GM12872 (cell line): ENCODE measurements at regions not wholly inside any gene's neighbourhood (a gene's known extent, or its start where the extent isn't known, plus 50 kb on each side); places are given as distances from the start of the nearest gene placed in this dataset.

ENCODE experiments used
- CTCF ChIP-seq: IDR thresholded peaks from 3 replicates; pipeline ENCODE4 v1.5.1; 2011; ENCODE audit warnings: low read depth, mild to moderate bottlenecking, low read length, moderate library complexity; ENCODE audit not compliant: insufficient read depth

GRCh38 chr7:72481934-72482333 lies 69.8 kb upstream of the CALN1 start:
- TF ChIP-seq CTCF, result no peak

DNA sequence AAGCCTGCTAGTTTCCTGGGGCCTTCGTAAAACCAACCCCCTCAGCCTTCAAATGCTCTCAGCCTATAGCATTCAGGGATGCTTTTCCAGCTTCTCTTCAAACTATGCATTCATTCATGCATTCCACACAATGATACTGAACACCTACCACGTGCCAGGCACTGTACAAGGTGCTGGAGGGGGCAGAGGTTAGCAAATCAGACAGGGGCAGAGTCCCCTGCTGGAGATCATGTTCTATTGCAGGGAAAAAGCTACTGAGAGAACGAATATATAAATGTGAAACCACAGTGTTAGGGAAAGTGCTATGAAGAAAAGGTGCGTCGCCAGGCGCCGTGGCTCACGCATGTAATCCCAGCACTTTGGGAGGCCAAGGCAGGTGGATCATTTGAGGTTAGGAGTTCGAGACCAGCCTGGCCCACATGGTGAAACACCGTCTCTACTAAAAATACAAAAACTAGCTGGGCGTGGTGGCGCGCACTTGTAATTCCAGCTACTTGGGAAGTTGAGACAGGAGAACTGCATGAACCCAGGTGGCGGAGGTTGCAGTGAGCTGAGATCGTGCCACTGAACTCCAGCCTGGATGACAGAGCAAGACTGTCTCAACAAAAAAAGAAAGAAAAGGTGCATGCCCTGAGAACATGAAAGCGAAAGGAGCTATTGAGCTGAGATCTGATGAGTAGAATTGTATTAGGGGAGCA lies 64.6 kb upstream of the CALN1 start:
- TF ChIP-seq CTCF, result no peak

GRCh38 chr7:72467237-72467636 lies 55.1 kb upstream of the CALN1 start:
- TF ChIP-seq CTCF, result no peak

GRCh38 chr7:72466797-72467196 lies 54.7 kb upstream of the CALN1 start:
- no peak for TF ChIP-seq CTCF

- TF ChIP-seq CTCF, result no peak
Measured at GRCh38 chr7:72465521-72465920, 53.4 kb upstream of the CALN1 start.

DNA sequence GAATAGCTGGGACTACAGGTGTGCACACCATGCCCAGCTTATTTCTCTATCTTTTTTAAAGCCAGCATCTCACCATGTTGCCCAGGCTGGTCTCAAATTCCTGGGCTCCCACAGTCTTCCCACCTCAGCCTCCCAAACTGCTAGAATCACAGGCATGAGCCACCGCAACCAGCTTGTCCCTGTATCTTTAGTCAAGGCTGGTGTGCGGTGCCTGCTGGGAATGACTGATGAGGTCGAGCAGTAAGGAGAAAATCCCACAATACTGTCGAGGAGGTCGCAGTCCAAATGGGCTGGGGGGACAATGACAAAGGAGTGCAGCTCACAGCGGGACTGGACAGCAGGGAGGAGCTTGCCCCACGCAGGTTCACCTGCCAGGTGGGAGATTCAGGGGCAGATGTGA lies 50.2 kb upstream of the CALN1 start:
- no peak for TF ChIP-seq CTCF
